ENCODE measurements at regions not wholly inside any gene's neighbourhood (a gene's known extent, or its start where the extent isn't known, plus 50 kb on each side); places are given as distances from the start of the nearest gene placed in this dataset.
"Not testable (repeated sequence)": the region's sequence is repeated elsewhere in the genome, so short reads cannot be mapped to it uniquely, and the experiment has no call there.

- TF ChIP-seq CTCF (IDR thresholded peaks at IDR 0.05; ENCODE audit: low read depth, low read length) = no peak
- no peak overlapping the region for H3K4me3 ChIP-seq (replicated peaks in 1 of 2; ENCODE audit: low read depth in 2 of 2, low read length in 2 of 2)
- peak; percentile 67 to 76 for DNase-seq (ENCODE audit: low read depth in 2 of 2)
Measured at GRCh38 chr6:84581494-84582259, 182.7 kb downstream of the TBX18 start.

GRCh38 chr6:84579404-84579803 is 185.0 kb downstream of the TBX18 start:
- DNase-seq (ENCODE audit: low read depth in 2 of 2) = no peak
- H3K4me3 ChIP-seq (replicated peaks in 1 of 2; ENCODE audit: low read depth in 2 of 2, low read length in 2 of 2) = no peak overlapping the region
- TF ChIP-seq CTCF (IDR thresholded peaks at IDR 0.05; ENCODE audit: low read depth, low read length) = no peak

- no peak for DNase-seq (ENCODE audit: low read depth in 2 of 2)
- H3K4me3 ChIP-seq (replicated peaks in 1 of 2; ENCODE audit: low read depth in 2 of 2, low read length in 2 of 2) = no peak overlapping the region
- no peak for TF ChIP-seq CTCF (IDR thresholded peaks at IDR 0.05; ENCODE audit: low read depth, low read length)
Measured at GRCh38 chr6:84576029-84576428, 188.4 kb downstream of the TBX18 start.

GRCh38 chr6:84575264-84575663 is 189.1 kb downstream of the TBX18 start:
- no peak for TF ChIP-seq CTCF (IDR thresholded peaks at IDR 0.05; ENCODE audit: low read depth, low read length)
- peak; percentile 33 to 60 for DNase-seq (ENCODE audit: low read depth in 2 of 2)

GRCh38 chr6:84569882-84570281 is 194.5 kb downstream of the TBX18 start:
- no peak for TF ChIP-seq CTCF (IDR thresholded peaks at IDR 0.05; ENCODE audit: low read depth, low read length)

More at GRCh38 chr6:84575264-84575663, 189.1 kb downstream of the TBX18 start:
- no peak overlapping the region for H3K4me3 ChIP-seq (replicated peaks in 1 of 2; ENCODE audit: low read depth in 2 of 2, low read length in 2 of 2)

GRCh38 chr6:84568971-84569370 is 195.4 kb downstream of the TBX18 start:
- peak; percentile 54 for TF ChIP-seq CTCF (IDR thresholded peaks at IDR 0.05; ENCODE audit: low read depth, low read length)
- no peak overlapping the region for H3K4me3 ChIP-seq (replicated peaks in 1 of 2; ENCODE audit: low read depth in 2 of 2, low read length in 2 of 2)
- peak; percentile 76 to 81 for DNase-seq (ENCODE audit: low read depth in 2 of 2)

More at GRCh38 chr6:84569882-84570281, 194.5 kb downstream of the TBX18 start:
- no peak for DNase-seq (ENCODE audit: low read depth in 2 of 2)
- no peak overlapping the region for H3K4me3 ChIP-seq (replicated peaks in 1 of 2; ENCODE audit: low read depth in 2 of 2, low read length in 2 of 2)

GRCh38 chr6:84565718-84566117 is 198.7 kb downstream of the TBX18 start:
- not testable (repeated sequence) for H3K4me3 ChIP-seq (replicated peaks in 1 of 2; ENCODE audit: low read depth in 2 of 2, low read length in 2 of 2); DNase-seq (ENCODE audit: low read depth in 2 of 2)
